NCI-H526 treated with DMSO at 0.1 percent for 48 hours (cell line): ENCODE measurements at regions not wholly inside any gene's neighbourhood (a gene's known extent, or its start where the extent isn't known, plus 50 kb on each side); places are given as distances from the start of the nearest gene placed in this dataset.
"Not testable (repeated sequence)": the region's sequence is repeated elsewhere in the genome, so short reads cannot be mapped to it uniquely, and the experiment has no call there.

Source experiments
- DNase-seq: peaks from one replicate; lab custom pipeline; 2025; lab: John Stamatoyannopoulos, UW

DNA sequence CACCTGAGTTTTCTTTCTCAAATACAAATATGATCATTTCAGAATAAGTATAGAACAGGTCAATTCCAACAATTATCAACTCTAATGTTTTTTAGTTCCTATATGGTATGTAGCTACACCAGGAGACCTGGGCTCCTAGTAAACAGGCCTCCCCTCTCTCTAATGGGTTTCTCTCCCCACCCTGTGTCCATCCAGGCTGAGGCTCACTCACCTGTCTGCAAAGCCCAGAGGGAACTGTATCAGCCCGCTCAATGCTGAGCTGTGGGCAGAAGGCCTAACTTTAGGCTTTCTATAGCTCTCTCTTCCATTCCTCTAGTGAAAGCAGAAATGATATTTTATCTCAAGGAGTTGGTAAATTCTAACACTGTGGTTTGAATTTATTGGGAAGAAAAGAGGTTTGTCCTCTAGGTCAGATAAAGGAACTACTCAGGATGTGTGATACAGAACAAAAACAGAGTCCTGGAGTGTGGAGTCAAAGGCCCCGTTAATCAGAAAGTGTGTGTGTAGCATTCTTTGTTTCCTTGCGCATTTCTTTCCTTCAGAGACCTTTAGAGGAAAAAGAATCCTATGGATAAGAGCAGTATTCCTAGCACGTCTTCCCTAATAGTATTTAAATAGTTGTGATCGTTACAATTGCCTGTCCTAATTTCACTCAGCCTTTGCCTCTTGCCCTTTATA, 408.9 kb downstream of the PYDC2 start:
- DNase-seq, result no peak

DNA sequence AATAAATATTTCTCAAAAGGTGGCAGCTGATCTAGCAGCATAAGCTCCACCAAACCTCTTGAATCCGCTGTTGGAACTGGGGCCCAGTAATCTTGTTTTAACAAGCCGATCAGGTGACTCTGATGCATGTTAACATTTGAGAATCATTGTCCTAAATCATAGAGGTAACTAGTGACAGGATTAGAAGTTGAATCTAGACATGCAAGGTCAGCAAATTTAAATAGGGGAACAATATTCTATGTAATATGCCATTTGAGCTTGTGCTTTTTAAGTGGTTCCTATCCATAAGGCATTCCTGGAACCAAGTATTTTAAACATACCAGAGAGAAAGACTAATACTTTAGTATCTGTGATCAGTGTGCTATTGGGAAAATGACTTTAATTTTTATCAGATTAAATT, 412.8 kb downstream of the PYDC2 start:
- no peak for DNase-seq

DNA sequence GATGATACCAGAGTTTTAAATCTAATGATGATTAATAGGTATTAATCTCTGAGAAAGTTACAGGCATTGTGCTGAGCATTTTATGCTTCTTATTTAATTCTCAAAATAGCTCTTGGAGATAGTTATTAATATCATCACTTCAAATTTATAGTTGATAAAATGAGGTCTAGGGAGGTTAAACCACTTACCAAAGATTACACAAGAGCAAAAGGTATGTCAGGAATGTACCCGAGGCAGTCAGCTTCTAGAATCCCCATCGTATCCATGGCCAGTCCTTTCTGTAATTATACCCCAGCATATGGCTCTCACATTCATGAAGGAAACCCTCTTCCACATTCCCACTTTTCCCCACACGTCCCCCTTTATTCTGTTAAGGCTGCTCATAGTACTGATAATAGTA, 421.3 kb downstream of the PYDC2 start:
- no peak for DNase-seq

DNA sequence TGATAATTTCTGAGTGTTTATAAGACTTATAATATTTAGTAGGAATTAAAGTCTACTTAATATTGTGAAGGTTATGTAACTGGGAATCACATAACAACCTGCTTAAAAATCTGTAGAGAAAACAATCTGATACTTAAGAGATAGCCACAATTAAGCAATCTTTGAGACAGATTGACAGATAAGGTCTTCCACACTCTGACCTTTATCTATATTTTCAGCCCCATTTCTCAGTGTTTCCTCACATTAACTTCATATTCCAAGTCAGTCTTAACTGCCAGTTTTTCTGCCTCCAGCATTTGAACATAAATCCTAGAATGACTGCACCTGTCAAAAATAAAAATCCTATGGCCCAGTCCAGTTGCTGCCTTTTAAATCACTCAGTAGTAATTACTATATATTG, 423.2 kb downstream of the PYDC2 start:
- no peak for DNase-seq

DNA sequence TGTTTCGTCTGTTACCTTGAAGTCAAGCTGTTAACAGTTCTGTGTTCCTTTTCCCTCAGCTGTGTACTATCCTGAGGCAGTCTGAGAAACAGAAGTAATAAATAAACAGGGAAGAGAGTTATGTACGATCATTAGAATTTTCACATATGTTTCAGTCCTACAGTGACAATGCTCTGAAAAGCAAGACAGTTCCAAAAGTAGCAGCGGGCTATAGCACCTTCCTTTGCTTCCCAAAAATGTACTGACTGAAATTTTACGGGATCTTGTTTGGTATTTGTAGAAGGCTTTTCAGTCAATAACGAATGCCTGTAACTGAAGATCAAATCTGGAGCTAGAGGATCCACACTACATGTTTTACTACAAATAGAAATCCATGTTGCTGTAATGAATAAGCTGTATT, 428.1 kb downstream of the PYDC2 start:
- DNase-seq, result no peak

DNA sequence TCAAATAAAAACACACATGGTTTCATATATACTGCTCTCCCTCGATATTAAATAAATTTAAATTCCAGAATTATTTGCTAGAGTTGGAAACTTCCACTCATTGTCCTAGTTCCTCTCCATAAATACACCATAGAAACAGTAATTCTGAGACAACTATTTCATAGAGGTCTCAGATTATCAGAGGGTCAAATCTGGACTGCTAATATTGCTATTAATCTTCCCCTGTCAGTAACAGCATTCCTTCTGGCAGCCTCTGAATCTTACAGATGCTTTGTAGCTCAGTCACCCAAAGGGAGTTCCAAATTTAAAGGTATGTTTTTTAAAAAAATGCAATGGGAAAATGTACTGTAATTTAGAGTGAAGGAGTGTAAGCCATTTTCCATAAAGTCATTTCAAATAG, 428.8 kb downstream of the PYDC2 start:
- DNase-seq, result no peak

DNA sequence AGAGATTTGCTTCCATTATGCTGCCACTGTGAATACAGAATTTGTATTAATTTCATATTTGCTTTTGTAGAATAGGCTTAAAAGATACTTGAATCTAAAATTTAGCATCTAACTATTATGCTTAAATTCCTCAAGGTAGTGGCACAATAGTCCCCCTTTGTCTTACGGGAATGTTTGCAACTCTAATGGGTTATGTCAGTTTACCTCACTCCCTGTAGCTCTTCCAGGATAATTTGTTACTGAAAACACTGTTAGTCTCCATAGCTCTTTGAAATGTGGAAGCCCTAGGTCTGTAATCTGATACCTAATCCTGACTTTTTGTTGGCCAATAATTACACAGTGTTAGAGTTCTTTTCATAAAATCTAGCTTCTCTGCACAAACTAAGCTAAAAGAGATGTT, 433.4 kb downstream of the PYDC2 start:
- DNase-seq, result no peak

DNA sequence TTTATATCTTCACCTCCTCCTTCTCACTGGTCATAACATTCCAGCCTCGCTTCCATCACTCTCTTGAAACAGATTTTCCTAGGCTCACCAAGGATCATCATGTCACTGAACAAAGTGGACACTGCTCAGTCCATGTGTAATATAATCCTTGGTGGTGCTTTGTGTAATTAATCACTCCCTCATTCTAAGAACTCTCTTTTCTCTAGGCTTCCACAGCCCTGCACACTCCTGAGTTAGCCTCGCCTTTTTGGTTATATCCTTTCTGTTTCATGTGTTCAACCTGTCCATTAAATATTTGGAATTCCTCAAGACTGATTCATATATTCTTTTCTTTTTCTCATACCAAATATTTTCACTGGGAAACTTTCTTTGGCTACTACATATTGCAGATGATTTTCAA, 440.8 kb downstream of the PYDC2 start:
- no peak for DNase-seq

DNA sequence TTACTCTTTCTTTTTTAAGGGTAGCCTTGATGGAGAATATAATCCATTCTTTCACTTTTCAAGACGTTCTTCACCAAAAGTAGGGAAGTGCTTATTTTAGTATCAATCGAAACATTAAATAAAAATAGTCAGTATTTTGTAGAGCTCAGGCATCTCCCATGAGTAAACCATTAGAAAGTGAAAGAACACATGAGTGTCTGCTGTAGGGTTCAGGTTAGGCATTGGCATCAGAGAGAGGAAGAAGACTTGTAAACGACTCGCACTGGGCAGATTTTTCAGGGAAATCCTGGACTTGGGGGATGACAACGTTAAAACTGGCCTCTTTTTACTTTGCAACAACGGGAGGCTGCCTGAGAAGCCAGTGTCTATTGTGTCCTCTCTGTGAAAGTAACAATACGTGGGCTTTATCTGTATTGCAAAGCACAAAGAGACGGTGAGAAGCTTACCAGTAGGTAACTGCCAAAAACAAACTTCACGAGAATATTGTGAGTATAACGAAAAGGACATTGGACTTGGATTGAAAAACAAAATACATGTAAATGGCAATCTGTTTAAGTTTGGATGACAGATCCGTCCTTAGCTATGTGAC, 451.7 kb downstream of the PYDC2 start:
- DNase-seq, result no peak

DNA sequence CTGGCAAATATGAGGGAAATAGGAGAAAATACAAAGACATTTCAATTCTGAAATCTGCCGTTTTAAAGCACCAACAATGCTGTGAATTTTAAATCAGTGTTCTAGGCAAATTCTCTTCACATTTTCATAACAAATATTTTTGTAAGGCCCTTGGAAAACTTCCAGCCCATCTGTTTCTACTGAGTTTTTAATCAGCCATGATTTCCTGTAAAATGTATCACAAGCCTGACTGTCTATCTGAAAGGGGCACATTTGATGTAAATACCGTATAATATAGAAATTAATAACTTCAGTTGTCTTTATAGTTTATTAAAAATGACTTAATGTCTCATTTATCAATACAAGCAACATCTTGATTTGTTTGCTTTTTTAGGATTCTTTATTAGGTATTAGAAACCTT, 454.7 kb downstream of the PYDC2 start:
- no peak for DNase-seq

DNA sequence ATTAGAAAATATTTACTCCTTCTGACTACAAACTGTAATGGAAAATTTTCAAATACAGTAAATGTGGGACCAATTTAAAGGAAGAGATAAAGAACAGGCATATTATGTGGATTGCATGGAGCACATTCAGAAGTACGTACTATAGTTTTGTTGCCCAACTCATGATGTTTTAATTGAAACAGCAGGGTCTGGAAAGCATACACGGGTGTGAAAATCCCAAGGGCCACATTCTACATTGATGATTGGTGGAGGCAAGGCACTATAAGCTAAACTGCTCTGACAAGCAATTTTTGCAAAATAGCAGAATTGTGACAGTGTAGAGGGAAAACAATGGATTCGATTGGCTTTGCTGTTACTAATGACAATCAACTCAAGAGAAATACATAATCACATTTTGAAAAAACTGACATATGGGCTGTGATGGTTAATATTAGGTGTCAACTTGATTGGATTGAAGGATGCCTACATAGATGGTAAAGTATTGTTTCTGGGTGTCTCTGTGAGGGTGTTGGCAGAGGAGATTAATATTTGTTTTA, 458.6 kb downstream of the PYDC2 start:
- DNase-seq, result no peak

DNA sequence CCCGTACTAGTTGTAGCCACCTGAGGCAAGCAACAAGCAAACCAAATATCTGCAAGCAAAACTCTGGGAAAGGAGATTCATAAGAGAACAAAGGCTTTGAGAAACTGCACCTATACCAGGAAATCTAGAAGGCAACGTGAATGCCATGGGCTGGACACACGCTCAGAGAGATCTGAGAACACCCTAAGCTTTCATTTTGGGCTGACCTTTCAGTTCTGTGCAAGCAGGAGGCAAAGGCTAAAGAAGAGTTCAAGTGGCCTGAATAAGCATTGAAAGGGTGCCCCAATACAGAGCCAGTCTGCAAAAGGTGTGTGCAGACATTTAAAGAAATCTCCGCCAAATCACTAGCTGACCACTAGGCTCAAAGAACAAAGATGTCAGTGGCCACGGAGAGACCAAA, 461.6 kb downstream of the PYDC2 start:
- no peak for DNase-seq

DNA sequence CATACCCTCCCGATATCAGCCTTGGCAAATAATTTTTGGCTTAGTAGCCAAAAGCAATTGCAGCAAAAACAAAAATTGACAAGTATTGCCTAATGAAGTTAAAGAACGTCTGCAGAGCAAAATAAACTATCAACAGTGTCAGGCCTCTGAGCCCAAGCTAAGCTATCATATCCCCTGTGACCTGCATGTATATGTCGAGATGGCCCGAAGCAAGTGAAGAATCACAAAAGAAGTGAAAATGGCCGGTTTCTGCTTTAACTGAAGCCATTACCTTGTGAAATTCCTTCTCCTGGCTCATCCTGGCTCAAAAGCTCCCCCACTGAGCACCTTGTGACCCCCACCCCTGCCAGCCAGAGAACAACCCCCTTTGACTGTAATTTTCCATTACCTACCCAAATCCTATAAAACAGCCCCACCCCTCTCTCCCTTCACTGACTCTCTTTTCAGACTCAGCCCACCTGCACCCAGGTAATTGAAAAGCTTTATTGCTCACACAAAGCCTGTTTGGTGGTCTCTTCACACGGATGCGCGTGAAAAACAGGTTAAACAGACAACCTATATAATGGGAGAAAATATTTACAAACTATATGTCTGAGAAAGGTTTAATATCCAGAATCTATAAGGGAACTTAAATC, 466.3 kb downstream of the PYDC2 start:
- DNase-seq, result not testable (repeated sequence)

DNA sequence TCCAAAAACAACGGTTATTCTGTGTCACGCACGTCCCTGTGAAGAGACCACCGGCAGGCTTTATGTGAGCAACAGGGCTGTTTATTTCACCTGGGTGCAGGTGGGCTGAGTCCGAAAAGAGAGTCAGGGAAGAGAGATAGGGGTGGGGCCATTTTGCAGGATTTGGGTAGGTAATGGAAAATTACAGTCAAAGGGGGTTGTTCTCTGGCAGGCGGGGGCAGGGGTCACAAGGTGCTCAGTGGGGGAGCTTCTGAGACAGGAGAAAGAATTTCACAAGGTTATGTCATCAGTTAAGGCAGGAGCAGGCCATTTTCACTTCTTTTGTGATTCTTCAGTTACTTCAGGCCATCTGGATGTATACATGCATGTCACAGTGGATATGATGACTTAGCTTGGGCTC, 467.0 kb downstream of the PYDC2 start:
- DNase-seq, result not testable (repeated sequence)

DNA sequence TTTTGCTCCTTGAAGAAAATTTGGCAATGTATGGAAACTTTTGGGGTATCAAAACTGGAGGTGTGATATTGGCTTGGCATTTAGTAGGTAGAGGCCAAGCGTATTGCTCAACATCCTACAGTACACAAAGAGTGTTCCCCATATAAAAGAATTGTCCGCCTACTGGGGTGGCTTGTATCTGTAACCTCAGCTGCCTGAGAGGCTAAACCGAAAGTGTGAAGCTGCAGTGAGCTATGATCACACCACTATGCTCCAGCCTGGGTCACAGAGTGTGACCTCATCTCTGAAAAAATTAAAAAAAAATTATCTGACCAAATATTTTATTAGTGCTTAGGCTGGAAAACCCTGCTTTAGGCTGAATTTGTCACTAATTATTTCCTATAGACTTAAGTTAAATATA, 483.9 kb downstream of the PYDC2 start:
- no peak for DNase-seq

DNA sequence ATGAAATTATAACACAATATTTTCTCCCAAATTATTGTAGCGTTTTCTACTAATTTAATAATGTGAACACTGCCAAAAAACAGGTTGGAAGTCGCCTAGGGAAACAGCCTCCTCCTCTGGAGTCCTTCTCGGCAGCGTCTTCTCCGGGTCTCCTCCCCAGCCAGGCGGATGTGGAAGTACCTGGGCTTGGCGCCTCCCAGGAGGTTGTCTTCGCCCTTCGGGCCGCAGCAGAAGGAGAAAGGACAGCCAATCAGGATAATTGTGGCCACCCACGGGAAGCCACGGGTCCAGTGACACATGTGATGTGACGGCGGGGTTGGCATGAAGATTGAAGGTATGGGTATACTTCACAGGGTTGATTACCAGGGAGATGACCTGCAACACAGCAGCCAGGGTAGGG, 491.2 kb downstream of the PYDC2 start:
- no peak for DNase-seq

DNA sequence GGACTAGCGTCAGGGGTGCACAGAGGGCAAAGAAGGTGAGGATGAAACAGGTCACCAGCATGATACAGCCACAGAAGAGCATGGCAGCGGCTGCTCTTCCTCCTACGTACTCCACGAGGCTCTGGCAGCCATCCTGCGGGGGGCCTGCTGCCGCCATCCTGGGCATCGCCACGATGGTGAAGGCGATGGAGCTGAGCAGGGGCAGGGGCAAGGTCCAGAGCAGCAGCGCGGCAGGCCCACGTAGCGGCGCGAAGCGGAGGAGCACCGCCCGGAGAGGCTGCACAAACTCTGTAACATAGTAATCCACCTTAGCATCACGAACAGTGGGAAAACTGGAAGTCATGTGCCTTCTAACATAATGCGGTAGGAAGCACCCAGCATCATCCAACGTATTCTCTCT, 491.6 kb downstream of the PYDC2 start:
- DNase-seq, result no peak

DNA sequence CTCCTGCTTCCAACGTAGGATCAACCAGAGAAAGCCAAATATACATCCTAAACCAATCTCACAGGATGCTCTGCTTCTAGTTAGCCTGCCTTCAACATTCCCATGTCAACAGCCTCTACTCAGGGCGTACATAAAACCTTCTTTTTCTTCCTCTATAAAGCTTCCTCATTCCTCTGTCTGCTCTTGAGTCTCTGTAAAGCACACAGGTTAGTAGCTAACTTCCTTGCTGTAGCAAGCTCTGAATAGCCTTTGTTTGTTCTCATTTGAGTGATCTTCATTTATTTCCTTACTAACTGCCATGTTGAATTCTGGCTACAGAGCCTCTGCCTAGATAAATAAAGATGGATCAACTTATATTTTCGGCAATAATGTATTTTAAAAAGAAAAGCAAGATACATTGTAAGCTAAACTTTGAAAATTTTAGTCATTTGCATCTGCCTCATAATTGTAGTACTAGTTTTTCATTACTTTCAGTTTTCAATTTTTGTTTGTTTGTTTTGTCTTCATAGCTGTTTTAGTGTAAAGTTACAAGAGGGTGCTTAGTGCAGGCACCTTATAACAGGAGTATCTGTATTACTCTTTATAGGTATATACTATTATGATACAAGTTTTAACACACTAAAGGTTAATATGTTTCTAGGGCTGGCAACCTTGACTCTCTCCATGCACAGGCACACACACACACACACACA, 498.2 kb downstream of the PYDC2 start:
- DNase-seq, result no peak

DNA sequence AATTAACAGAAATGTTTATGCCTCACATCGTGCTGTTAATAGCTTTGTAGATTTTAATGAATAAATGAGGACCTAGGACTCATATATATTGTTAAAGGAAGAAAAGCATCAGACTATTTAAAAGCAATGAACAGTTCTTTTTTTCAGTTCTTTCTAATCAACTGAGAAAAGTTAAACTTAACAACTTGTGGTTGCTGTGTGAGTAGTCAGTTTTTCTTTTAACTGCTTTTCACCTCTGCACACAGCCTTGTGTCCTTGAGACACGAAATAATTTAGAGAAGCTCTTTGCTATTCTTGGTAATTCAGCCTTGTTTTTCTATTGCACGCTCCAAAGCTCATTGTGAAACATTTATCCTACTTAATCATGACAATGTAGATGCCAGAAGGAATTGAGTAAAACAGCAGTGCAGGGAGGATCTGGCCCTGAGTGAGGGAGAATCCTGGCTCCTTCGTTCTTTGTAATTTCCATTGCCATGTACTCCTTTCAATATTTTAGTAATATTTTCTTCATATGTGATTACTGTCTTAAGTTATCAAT, 499.0 kb downstream of the PYDC2 start:
- DNase-seq, result no peak

DNA sequence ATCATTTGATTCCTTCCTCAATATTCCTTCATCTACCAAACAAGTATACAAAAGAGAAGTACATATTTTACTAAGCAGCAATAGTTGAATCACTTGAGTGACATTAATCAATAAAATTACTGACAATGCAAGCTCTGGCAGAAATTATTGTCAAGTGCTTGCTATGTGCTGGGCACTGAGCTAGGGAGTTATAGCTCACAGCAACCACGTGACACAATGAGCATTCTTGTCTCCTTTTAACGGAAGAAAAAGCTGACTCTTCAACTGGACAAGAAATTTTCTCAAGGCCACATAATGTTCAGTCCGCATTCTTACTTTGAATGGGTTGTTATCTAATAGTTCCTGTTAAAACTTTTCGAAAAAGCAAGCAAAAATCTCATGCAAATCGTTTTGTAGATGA, 500.1 kb downstream of the PYDC2 start:
- no peak for DNase-seq

DNA sequence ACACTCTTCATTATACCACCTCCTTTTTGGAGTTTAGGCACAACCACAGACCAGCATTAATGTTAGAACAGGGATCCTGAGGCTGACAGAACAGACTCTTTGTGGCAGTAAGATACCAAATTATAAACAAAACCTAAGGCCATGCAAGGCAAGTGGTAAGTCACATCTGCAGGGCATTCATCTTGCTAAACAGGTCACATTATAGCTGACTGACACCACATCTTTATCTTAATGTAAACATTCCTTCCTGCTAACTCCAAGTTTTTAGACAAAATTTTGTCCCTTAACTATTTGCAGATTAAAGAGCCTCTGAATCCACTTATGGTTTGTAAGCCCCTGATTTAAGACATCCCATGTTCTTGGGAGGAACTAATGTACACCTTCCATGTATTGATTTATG, 500.6 kb downstream of the PYDC2 start:
- DNase-seq, result no peak

DNA sequence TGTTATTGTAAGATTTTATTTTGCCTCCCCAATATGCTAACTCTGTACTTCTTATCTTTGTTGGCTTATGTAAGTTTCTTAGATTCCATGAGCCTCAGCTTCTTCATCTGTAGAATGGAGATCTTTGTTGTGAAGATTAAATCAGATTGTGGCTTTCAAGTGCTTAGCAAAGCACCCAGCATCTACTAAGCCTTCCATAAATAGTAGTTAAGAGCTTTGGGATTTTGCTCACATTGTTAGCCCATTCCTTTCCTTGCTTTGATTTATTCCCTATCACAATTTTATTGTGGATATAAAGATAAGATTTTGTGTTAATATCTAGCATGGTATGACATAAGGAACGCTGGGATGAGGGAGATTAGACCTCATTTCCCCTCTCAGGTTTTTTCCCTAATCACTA, 501.4 kb downstream of the PYDC2 start:
- no peak for DNase-seq

DNA sequence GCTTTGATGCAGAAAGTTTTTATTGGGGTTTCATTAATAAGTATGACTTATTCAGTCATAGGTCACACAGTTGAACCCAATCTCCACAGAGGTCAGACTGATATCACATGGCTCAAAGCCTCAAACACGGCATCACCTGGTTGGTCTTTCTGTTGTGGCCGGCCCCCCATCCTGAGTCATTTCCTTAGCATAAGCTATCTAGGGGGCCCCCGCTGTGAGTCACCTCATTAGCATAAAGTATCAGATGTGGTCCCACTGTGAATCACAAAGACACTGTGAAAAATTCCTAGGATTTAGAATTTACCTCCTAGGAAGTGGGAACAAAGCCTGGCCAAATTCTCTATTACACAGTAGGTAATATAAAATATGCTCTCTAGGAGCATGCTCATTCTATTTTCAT, 502.2 kb downstream of the PYDC2 start:
- no peak for DNase-seq
